ENCODE measurements at regions not wholly inside any gene's neighbourhood (a gene's known extent, or its start where the extent isn't known, plus 50 kb on each side); places are given as distances from the start of the nearest gene placed in this dataset.
"Not testable (repeated sequence)": the region's sequence is repeated elsewhere in the genome, so short reads cannot be mapped to it uniquely, and the experiment has no call there.

- no peak for DNase-seq (ENCODE audit: low read depth)
Observed at GRCh38 chr3:65303431-65303830, 615.6 kb upstream of the ADAMTS9 start.

GRCh38 chr3:65291448-65292125 lies 603.8 kb upstream of the ADAMTS9 start:
- no peak for DNase-seq (ENCODE audit: low read depth)

GRCh38 chr3:65288776-65289175 lies 601.0 kb upstream of the ADAMTS9 start:
- DNase-seq (ENCODE audit: low read depth) = no peak

GRCh38 chr3:65285956-65286355 lies 598.2 kb upstream of the ADAMTS9 start:
- no peak for DNase-seq (ENCODE audit: low read depth)

- DNase-seq (ENCODE audit: low read depth) = no peak
Observed at GRCh38 chr3:65284961-65285360, 597.2 kb upstream of the ADAMTS9 start.

- no peak for DNase-seq (ENCODE audit: low read depth)
Observed at GRCh38 chr3:65284546-65284945, 596.7 kb upstream of the ADAMTS9 start.

GRCh38 chr3:65279225-65279782 lies 591.5 kb upstream of the ADAMTS9 start:
- no peak for DNase-seq (ENCODE audit: low read depth)

GRCh38 chr3:65277798-65278197 lies 590.0 kb upstream of the ADAMTS9 start:
- no peak for DNase-seq (ENCODE audit: low read depth)

GRCh38 chr3:65276551-65276950 lies 588.8 kb upstream of the ADAMTS9 start:
- DNase-seq (ENCODE audit: low read depth) = no peak

GRCh38 chr3:65268426-65268825 lies 580.6 kb upstream of the ADAMTS9 start:
- no peak for DNase-seq (ENCODE audit: low read depth)

GRCh38 chr3:65265942-65266590 lies 578.3 kb upstream of the ADAMTS9 start:
- peak; percentile 14 for DNase-seq (ENCODE audit: low read depth)

GRCh38 chr3:65265511-65265910 lies 577.7 kb upstream of the ADAMTS9 start:
- DNase-seq (ENCODE audit: low read depth) = no peak

- DNase-seq (ENCODE audit: low read depth) = no peak
Observed at GRCh38 chr3:65262548-65262947, 574.7 kb upstream of the ADAMTS9 start.

- DNase-seq (ENCODE audit: low read depth) = no peak
Observed at GRCh38 chr3:65259946-65260345, 572.1 kb upstream of the ADAMTS9 start.

- not testable (repeated sequence) for DNase-seq (ENCODE audit: low read depth)
Observed at GRCh38 chr3:65252914-65253313, 565.1 kb upstream of the ADAMTS9 start.

- DNase-seq (ENCODE audit: low read depth) = peak; percentile 68
Observed at GRCh38 chr3:65252266-65252665, 564.5 kb upstream of the ADAMTS9 start.

- no peak for DNase-seq (ENCODE audit: low read depth)
Observed at GRCh38 chr3:65251375-65251774, 563.6 kb upstream of the ADAMTS9 start.

- DNase-seq (ENCODE audit: low read depth) = peak; percentile 14
Observed at GRCh38 chr3:65246561-65246960, 558.8 kb upstream of the ADAMTS9 start.

- DNase-seq (ENCODE audit: low read depth) = peak; percentile 36
Observed at GRCh38 chr3:65245133-65246063, 557.6 kb upstream of the ADAMTS9 start.

GRCh38 chr3:65240366-65240765 lies 552.6 kb upstream of the ADAMTS9 start:
- DNase-seq (ENCODE audit: low read depth) = no peak

GRCh38 chr3:65238652-65239051 lies 550.9 kb upstream of the ADAMTS9 start:
- no peak for DNase-seq (ENCODE audit: low read depth)

GRCh38 chr3:65234499-65234898 lies 546.7 kb upstream of the ADAMTS9 start:
- no peak for DNase-seq (ENCODE audit: low read depth)

Data from renal cortical epithelial cell (primary cell).